Lung microvascular endothelial cell (primary cell): ENCODE measurements at regions not wholly inside any gene's neighbourhood (a gene's known extent, or its start where the extent isn't known, plus 50 kb on each side); places are given as distances from the start of the nearest gene placed in this dataset.

Experiments
- DNase-seq, 2 donors: peaks; one replicate each; pipeline versions ENCODE4 v3.0.0 to v3.0.0-alpha.2; 2010; ENCODE audit warnings: low read depth in 2 of 2

DNA sequence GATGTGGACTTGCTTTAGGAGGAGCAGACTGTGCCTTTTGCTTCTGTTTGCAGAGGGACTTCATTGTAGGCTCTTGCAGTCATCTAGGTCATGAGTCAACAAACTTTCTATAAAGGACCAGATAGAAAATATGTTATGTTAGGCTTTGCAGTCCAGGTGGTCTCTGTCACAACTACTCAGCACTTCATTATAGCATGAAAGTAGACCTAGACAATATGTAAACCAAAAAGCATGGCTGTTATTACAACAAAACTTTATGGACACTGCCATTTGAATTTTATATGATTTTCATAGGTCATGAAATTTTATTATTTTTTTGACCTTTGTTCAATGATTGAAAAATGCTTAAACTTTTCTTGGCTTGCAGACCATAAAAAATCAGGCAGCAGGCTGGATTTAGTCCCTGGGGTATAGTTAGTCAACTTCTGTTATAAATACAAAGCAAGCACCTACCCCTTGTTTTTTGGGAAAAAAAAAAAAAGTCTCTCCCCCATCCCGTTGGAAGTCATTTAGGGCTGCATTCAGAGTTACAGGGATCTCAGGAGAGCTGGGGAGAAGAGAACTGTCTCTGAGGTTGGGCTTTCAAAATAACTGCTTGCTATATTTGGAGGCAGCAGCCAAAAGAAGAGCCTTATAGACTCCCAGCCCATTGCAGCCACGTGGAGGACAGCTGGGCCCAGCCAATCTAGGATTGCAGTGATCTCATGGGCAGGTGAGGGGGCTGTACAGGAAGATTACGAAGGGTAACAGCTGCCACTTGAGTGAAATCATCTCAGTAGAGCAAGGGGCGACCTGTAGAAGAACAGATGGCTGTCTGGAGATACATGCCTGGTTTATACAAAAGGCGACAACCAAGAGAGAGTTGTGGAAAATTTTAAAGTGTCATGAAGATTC is 136.6 kb upstream of the TNC start:
- DNase-seq = no peak

DNA sequence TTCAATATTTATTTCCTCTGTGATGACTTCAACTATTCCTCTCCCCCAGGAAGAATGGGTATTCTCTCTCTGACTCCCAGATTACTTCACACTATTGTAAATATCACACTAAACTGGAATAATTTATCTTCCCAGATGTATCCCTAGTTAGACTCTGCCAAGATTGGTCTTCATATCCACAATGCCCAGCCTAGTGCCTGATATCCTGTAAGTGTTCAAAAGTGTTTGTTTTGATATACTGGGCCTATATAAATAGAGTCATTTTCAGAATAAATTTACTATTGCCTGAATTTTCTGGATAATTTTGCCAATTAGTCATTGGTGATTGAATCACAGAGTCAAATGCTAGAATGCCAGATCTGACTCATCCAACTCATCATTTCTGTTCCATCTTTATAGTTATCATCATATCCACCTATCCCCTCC is 143.7 kb upstream of the TNC start:
- no peak for DNase-seq

DNA sequence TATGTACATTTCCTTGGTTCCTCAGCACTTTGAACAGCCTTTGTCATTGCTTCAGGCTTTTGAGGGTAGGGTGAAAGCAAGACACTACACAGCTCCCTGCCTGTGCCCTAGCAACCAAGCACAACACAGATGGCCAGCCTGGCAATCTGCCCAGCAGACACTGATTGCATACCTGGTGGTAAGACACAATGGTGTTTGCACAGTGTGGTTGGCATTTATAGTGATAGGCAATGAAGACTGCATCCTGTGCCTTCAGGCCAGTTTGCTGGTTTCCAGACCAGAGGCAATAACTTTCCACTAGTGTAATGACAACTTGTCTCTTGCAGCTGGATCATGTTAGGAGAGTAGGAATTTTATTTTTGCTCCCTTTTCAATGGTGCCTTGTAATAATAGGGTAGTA is 144.5 kb upstream of the TNC start:
- DNase-seq = no peak

DNA sequence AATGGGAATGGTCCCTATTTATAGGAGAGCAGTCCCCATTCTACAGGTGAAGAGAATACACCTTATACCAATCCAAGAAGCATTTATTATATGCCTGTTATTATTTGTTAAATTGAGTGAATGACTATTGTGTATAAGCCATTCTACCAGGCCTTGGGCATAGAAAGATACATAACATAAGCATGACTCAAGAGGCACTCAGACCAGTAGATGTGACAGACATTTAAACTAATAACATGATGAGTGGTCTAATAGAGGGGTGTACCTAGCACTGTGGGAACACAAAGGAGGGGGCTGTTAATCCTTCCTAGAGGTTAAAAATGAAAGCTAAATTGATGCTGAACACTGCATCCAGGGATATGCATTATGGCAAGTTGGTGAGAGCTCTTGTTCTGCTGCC is 145.0 kb upstream of the TNC start:
- no peak for DNase-seq

DNA sequence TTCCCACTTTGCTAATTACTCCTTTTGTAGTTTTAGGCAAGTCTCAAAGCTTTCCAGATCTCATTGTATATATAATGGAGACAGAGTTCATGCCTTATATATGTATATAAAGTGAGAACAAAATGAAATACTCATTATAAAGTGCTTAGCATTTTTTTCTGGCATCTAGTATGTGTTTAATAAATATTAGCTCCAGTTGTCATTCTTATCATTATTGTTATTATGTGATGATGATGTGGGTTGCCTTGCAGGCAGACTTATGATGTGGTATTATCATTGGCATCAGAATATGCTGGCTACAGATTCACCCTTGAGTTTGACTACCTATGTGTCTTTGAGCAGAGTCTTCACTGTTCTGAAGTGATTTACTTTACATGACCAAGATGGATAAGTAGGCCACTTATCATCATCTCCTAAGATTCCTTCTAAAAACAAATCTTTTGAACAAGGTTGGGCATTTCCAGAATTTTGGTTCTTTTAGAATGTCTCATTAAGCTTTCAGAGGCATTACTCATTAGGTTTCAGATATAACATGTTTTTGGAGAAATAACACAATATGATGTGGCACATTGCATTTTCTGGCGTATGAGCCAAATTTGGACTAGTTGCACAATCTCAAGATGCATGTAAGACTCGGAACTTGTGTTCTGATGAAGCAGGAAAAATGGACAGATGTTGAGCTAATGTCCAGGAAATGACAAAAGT is 145.6 kb upstream of the TNC start:
- DNase-seq = no peak

DNA sequence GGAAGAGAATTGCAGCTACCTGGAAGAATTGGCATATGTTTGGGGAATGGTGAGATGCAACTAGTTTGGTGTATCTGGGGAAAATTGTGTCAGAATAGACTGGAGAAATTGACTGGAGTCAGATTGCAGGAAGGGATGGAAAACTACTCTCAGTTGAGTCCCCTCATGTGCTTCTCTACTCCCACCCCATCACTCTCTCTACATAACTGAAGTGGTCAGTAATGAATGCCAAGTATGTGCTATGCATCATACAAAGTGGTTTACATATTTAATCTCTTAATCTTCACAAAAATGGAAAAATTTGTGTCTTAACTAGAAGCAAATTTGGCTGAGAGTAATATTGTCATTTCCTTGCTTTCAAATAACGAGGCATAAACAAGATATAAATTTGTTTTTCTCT is 146.4 kb upstream of the TNC start:
- no peak for DNase-seq

DNA sequence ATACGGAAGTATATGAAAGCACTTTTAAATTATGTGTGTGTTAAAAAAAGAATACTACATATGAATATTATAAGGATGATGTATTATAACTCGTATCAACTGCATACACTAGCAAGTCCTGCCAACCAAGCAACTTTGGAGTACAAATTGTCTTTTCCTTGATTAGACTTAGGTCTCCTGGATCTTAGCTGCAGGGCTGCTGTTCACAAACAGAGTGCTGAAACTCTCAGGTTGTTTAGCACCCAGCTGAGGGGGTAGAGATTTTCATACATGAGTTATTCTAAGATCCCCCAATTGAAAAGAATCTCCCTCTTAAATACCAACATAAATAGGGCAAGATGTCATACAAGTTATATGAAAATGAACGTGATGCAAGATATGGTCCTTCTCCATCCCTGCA is 149.8 kb upstream of the TNC start:
- no peak for DNase-seq

DNA sequence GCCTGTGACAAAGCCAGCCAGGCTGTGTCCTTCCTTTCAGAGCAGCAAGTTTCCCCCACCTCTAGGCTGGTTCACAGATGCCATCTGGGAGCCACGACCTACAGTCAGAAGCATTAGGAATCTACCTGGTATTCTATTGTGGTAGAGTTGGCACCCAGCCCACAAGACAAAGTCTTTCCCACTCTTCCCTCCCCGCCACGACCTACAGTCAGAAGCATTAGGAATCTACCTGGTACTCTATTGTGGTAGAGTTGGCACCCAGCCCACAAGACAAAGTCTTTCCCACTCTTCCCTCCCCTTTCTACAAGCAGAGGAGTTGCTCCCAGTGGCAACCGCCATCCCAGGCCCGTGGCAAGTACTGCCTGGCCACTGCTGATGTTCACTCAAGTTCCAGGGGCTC is 157.8 kb upstream of the TNC start:
- no peak for DNase-seq

DNA sequence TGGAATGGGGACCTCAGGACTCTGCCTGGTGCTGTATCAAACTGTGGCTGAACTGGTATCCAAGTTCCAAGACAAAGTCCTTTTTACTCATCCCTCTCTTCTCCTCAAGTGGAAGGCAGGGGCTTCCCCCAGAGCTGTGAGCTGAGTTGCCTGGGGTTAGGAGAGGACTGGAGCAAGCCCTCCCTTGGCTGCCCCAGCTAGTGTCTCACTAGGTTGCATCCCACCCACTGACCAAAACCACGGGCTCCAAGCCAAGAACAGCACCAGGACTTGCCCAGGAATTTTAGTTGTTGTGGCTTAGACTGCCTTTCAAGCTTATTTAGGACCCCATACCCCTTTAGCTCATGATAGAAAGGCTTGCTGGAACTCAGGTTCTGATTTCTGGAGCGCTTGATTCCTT is 158.7 kb upstream of the TNC start:
- DNase-seq = no peak

DNA sequence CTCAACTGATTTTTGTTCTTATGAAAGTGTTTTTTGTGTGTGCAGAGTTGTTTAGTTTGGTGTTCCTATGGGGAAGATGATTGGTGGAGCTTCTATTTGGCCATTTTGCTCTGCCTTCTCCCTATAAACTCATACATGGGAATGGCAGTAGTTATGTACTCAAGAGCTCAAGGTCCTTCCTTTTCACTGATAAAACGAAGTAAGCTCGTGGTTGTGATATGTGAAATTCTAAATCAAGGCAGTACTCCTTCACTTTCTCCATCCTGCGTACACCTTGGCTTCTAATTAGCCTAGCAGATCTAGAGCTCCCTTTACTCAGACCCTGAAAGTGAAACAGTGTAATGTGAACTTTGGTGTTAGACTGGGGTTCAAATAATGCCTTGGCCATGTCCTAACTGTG is 159.3 kb upstream of the TNC start:
- DNase-seq = no peak

DNA sequence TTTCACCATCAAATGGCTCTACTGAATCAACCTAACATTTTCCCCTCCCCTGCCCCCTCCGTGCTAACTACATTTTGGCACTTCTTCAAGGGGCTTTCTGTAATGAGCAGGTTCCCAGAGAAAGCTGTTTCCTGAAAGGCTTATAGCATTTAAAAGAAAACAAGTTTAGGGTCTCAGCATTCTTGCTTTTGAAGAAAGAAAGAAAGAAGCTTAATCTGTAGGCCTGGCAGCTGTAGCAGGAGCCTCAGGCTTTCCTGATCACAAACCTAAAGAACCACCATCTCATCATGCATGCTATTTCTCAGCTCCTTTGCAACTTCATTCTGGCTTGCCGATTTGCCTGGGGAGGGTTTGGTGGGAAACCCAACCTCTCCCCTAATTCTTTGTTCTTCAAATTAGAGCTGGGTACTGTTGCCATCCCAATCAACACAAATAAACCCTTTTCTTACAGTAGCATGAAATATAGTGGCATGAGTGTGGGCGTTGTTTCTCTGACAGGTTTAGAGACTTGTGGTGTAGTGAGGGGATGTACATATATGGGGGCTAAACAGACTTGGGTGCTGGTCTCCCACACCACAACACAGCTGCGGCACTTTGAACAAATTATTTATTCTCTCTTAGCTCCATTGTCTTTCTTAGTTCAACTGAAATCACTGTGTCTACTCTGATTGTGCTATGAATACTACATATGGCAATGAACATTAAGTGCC is 160.5 kb upstream of the TNC start:
- DNase-seq = no peak

DNA sequence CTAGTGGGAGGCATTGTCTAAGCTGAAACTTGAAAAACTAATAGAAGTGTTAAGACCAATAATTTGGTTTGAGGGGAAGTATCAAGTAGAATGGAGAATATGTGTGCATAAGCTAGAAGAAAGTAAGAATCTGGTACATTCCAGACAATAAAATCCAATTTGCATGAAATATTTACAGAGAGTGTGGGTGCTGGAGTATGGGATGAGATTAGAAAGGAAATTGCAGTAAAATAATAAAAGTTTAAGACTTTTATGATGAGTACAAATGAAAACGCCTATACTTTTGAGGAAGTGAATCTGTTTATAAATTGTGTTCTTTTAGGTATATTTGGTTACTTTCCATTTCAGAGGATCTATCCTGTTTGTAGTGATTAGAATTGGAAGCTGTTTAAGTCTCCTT is 165.4 kb upstream of the TNC start:
- DNase-seq = no peak

DNA sequence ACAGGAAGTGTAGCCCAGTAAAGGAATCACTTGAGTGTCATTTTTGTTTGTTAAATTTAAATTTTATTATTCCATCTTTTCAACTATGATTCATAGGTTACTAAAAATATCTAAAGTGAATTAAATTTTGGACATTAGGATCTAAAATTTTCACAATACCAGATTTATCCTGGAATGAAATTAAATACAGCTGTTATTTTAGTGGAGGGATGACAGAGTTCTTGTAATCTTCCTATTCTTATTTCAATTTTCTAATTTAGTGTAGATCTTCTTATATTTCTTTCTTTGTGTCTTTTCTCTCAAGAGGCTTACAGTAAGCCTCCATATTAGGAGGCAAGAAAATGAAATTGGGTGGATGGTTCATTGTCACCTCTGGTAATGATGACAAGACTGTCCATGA is 167.9 kb upstream of the TNC start:
- DNase-seq = no peak

DNA sequence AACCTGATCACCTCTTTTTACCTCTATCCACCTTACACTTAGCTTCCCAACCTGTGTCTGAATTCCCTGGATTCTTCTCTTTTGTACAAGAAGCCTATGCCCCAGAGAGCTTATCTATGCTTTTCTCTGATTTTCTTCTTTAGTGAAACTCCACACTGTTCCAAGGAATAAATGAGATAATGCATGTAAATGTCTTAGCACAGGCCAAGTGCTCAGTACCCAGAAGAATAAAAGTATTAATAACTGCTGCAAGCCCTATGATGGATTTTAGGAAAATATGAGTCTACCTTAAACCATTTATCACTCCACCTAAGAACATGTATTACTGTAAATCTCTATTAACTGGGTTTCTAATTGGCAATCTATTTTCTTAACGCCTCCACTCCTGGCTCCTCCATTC is 168.5 kb upstream of the TNC start:
- DNase-seq = no peak

DNA sequence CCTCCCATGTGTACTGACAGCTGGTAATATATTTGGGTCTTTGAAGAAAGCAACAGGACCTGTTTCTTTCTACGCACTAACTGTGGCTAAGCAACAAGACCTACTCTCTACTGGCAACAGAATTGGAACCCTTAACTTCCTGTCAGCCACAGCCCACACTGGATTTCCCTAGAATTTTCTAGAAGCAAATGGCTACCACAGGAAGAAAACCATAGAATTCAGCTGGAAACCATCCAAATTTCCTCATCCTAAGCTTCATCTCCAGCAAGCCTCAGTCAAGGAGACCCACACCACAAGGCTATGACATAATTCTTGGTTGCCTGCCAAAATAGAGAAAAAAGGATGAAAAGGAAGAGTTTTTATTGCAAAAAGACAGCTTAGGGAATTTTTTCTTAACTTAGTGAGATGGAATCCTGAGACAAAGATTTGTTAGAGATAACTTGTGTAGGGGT is 171.8 kb upstream of the TNC start:
- DNase-seq = no peak

DNA sequence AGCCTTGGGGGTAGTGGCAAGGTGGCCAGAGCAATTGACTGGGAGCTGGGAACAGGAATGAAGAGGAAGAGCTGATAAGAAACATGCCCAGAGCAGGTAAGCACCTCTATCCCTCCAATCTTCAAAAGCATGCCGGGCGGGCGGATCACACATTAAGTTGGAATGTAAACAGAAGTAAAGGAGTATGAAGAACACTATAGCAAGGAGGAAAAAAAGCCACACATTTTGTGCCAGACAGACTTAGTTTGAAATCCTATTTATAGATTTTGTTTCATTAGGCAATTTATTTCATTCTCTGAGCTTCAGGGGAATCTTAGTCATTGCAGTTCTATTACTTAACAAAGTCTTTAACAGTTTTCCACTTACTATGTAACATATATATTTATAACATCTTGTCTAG is 173.9 kb upstream of the TNC start:
- no peak for DNase-seq

DNA sequence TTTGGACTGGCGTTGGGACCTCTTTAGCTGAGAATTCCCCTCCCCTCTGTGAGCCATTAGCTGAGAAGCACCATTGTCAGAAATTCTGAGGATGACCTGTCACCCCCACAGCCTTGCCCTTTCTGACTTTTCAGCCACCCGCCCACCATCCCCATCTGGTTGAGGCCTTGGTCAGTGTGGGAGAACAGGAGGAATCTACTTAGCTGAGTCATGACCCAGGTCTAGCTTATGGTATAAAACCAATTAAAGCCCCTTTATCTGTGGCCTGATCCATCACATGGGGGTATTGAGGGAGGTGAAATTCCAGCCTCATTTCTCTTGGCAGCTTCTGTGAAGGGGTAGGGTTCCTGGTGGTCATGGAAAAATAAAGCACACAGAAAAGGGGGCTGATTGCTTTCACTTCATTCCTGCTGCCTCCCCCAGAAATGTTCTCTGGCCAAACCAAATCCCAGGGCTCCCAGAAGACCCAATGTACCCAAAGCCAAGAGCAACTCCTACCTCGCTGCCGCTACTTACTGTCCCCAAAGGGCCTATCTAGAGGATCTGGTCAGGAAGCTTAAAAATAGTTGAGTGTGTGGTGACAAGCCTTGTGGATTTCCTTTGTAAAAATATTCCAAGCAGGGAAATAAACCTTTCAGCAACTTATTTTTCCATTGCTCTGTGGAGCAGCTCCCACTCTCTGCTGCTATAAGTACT is 174.8 kb upstream of the TNC start:
- DNase-seq = no peak

DNA sequence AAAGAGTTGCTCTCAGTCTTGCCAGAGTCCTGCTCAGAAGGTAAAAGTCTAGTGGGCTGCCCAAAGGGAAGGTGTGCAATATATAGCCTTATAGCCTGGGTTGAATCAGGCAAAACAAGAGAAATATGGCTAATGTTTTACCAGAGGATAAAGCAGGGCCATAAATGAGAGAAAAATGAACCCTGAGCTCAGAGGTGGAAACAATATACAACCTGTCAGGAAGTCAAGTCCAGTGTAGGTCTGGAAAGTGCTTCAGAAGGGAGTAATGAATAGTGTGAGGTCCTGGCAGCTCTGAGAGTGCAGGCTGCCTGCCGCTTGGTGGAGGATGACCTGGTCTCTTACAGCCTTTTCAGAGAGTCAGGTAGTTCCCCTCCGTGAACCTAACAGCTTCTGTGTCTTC is 177.8 kb upstream of the TNC start:
- no peak for DNase-seq

DNA sequence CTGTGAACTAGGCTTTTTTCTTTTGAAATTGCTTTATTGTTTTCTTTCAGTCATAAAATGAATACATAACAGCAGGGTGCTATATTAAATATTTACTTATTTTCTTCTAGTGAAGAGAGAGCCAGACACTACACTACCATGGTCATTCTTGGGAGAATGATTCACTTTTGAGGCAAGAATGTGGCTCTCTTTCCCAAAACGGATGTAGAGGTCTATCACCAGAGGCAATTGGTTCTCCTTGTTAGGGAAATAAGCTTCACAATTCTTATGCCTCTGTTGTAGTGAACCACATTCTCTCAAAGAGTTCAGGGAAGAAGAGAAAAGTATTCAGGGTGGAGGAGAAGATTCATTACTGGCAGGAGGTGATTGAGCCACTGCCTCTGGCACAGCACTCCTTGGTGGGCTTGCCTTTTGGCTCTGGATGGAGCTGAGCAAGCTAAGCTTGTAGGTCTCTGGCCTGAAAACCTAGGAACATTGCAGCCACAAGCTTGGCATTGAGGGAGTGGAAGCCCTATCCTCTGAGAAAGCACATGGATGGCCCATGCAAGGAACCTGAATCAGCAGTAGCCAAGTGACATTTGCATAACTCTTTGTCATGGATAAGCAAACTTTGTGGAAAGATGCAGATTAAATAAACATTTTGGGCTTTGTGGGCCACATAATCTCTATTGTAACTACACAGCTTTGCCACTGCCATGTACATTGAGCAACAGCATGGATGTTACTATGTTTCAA is 179.0 kb upstream of the TNC start:
- DNase-seq = no peak

DNA sequence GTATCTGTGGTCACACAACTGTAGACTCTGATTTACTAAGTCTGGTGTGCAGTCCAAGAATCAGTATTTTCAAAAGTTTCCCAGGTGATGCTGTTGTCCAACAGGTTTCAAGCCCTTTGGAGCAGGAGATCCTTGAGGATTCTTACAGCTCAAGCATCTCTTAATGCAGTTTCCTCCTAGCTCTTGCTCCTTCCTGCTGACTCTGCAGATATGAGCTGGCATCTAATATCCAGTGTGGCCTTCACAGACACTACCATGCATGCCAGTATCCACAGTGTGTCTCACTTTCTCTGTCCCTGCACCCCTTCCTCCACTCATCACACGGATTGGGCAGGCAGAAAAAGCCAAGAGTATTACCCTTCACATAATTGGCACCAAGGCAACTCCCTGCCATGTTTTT is 182.2 kb upstream of the TNC start:
- DNase-seq = no peak

DNA sequence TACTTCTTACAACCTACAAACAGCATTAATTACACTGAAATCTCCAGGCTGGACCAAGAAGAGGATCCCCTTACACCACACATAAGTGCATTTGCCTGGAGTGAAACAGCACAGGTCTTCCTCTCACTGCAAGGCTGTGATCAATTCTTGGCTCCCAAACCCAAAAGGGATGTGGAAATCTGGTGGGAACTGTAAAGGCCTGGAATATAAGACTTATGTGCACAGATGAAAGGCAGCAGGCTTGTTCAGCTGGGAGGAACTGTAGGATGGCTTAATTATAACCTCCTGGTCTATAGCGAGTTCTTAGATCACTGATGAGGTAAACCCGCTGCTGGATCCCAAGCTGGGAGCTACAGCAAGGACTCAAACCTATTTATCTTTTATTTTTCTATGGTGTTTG is 182.9 kb upstream of the TNC start:
- no peak for DNase-seq
